ENCODE measurements at regions not wholly inside any gene's neighbourhood (a gene's known extent, or its start where the extent isn't known, plus 50 kb on each side); places are given as distances from the start of the nearest gene placed in this dataset.
A peak's percentile ranks its signal among the peaks of the same experiment; 100 is the strongest.

DNA sequence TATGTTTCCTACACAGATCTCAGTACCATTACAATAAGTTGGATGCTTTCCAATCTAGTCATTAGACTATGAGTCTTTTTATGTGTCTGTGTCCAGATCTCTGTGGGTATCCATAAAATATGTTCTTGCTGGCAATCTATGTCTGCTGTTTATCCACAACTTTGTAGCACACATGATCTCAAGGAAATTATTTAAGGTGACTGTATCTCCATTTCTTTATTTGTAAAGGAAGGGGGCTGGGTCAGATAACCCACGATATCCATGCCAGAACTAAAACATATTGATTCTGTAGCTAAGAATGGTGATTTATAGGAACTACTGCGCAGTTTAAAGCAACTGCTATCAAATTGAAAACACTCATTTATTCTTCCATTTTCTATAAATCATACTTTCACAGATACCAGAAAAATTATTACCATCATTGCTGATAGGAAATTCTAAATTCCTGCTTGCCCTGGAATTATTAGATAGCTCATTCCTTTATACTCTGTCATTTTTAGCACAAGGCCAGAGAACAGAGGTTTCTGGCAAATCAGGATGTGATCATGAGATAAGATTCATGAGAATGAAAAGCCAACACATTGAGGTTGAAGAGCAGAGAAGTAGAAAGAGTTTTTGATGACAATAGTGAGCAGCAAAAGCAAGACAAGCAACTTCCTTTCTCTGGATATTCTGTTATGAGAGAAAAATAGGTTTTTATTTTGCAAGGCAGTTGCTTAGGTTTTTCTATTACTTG lies 851.4 kb upstream of the CITED2 start:
- WGBS (ENCODE audit: insufficient coverage), result no CpG with 5 or more reads among the region's 2 CpGs
- no peaks in the 10 kb centered on the region for H3K27me3 ChIP-seq (ENCODE audit: control insufficient read depth, insufficient read depth, low read length)
- H3K36me3 ChIP-seq (ENCODE audit: control insufficient read depth, insufficient read depth, low read length), result no peaks in the 10 kb centered on the region
- no peak overlapping the region for H3K27ac ChIP-seq (ENCODE audit: low read length)
- no peaks in the 10 kb centered on the region for H3K4me1 ChIP-seq (ENCODE audit: control insufficient read depth, insufficient read depth, low read length)
- no peak overlapping the region for H3K4me3 ChIP-seq (ENCODE audit: low read length)
- no peak for DNase-seq
- no peaks in the 10 kb centered on the region for H3K9me3 ChIP-seq (replicated peaks; ENCODE audit: control insufficient read depth, low read depth, low read length)

DNA sequence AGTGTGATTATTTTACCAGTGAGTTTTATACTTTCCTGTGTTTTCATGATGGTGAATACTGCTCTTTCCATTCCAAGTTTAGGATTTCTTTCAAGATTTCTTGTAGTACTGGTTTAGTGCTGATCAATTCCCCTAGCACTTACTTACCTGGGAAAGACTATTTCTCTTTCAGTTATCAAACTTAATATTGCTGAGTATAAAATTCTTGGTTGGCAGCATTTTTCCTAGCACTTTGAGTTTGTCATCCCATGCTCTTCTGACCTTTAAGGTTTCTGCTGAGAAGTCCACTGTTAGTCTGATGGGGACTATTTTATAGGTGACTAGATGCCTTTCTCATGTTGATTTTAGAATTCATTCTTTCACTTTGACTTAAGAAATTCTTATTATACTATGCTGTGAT lies 842.8 kb upstream of the CITED2 start:
- H3K27me3 ChIP-seq (ENCODE audit: control insufficient read depth, insufficient read depth, low read length), result no peaks in the 10 kb centered on the region
- no peak overlapping the region for H3K4me3 ChIP-seq (ENCODE audit: low read length)
- no peaks in the 10 kb centered on the region for H3K4me1 ChIP-seq (ENCODE audit: control insufficient read depth, insufficient read depth, low read length)
- DNase-seq, result no peak
- H3K36me3 ChIP-seq (ENCODE audit: control insufficient read depth, insufficient read depth, low read length), result no peaks in the 10 kb centered on the region
- H3K27ac ChIP-seq (ENCODE audit: low read length), result no peak overlapping the region
- H3K9me3 ChIP-seq (replicated peaks; ENCODE audit: control insufficient read depth, low read depth, low read length), result peaks cover 18% of the 10 kb centered on the region

DNA sequence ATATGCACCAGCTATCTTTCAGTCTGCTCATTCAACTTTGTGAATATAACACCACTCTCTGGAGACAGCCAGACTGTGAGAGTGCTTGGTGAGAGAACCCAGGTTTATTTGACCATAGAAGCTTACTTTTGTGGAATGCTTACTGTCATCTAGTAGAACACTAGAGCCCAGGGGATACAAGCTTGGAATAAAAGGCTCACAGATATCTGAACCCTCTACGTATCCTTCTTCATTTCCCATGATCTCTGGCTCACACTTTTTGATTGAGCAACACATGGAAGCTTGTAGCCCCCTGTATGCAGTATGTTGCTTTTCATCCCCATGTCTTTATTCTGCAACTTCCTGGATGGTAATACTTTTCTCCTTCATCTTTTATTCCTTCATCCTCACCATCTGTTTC lies 835.3 kb upstream of the CITED2 start:
- 60% methylated on average over 1 of the region's 1 CpG for WGBS (ENCODE audit: insufficient coverage)
- no peak for DNase-seq
- no peaks in the 10 kb centered on the region for H3K4me1 ChIP-seq (ENCODE audit: control insufficient read depth, insufficient read depth, low read length)

GRCh38 chr6:140208286-140208685 lies 833.8 kb upstream of the CITED2 start:
- Histone ChIP-seq H3K4me1 (ENCODE audit: control insufficient read depth, insufficient read depth, low read length) (no peaks in the 10 kb centered on the region), H3K36me3 (ENCODE audit: control insufficient read depth, insufficient read depth, low read length) (no peaks in the 10 kb centered on the region), H3K9me3 (replicated peaks; ENCODE audit: control insufficient read depth, low read depth, low read length) (no peaks in the 10 kb centered on the region), H3K27me3 (ENCODE audit: control insufficient read depth, insufficient read depth, low read length) (no peaks in the 10 kb centered on the region), H3K27ac (ENCODE audit: low read length) (no peak overlapping the region), H3K4me3 (ENCODE audit: low read length) (no peak overlapping the region)
- DNase-seq, result peak; percentile 54
- WGBS (ENCODE audit: insufficient coverage), result no CpG with 5 or more reads among the region's 5 CpGs

More for the DNA sequence above, 835.3 kb upstream of the CITED2 start:
- Histone ChIP-seq H3K4me3 (ENCODE audit: low read length) (no peak overlapping the region), H3K27me3 (ENCODE audit: control insufficient read depth, insufficient read depth, low read length) (no peaks in the 10 kb centered on the region), H3K36me3 (ENCODE audit: control insufficient read depth, insufficient read depth, low read length) (no peaks in the 10 kb centered on the region), H3K27ac (ENCODE audit: low read length) (no peak overlapping the region), H3K9me3 (replicated peaks; ENCODE audit: control insufficient read depth, low read depth, low read length) (no peaks in the 10 kb centered on the region)

DNA sequence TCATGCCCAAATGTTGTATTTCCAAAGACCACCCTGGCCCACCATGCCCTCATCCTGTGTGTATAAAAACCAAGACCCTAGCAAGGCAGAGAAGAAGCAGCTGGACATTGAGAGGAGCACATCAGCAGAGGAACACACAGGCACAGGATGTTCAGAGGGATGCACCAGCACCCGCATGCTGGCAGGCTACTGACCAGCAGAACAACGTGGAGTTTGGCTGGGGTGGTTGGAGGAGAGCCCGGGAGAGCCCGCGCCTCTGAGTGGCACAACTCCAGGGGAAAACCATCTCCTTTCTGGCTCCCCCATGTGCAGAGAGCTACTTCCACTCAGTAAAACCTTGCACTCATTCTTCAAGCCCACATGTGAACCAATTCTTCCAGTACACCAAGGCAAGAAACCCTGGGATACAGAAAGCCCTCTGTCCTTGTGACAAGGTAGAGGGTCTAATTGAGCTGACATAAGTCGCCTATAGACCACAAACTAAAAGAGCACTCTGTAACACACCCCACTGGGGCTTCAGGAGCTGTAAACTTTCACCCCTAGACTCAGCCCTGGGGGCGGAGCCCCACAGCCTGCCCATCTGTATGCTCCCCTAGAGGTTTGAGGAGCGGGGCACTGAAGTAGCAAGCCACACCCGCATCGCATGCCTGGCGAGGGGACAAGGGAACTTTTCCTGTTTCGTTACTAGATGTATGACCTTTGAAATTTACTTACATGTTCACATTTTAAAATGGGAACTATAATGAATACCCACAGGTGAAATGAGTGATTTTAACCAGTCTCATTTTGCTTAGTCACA lies 831.5 kb upstream of the CITED2 start:
- H3K36me3 ChIP-seq (ENCODE audit: control insufficient read depth, insufficient read depth, low read length), result no peaks in the 10 kb centered on the region
- no peaks in the 10 kb centered on the region for H3K9me3 ChIP-seq (replicated peaks; ENCODE audit: control insufficient read depth, low read depth, low read length)
- no peak overlapping the region for H3K4me3 ChIP-seq (ENCODE audit: low read length)
- H3K27me3 ChIP-seq (ENCODE audit: control insufficient read depth, insufficient read depth, low read length), result no peaks in the 10 kb centered on the region
- DNase-seq, result no peak
- 100% methylated on average over 1 of the region's 12 CpGs for WGBS (ENCODE audit: insufficient coverage)
- H3K4me1 ChIP-seq (ENCODE audit: control insufficient read depth, insufficient read depth, low read length), result no peaks in the 10 kb centered on the region
- no peak overlapping the region for H3K27ac ChIP-seq (ENCODE audit: low read length)

GRCh38 chr6:140204154-140204553 lies 829.7 kb upstream of the CITED2 start:
- Histone ChIP-seq H3K4me3 (ENCODE audit: low read length) (no peak overlapping the region), H3K4me1 (ENCODE audit: control insufficient read depth, insufficient read depth, low read length) (no peaks in the 10 kb centered on the region), H3K27ac (ENCODE audit: low read length) (peak overlapping the region; percentile 8), H3K9me3 (replicated peaks; ENCODE audit: control insufficient read depth, low read depth, low read length) (no peaks in the 10 kb centered on the region), H3K27me3 (ENCODE audit: control insufficient read depth, insufficient read depth, low read length) (no peaks in the 10 kb centered on the region), H3K36me3 (ENCODE audit: control insufficient read depth, insufficient read depth, low read length) (no peaks in the 10 kb centered on the region)
- DNase-seq, result no peak

GRCh38 chr6:140203661-140204147 lies 829.3 kb upstream of the CITED2 start:
- peak; percentile 93 for DNase-seq
- WGBS (ENCODE audit: insufficient coverage), result no CpG with 5 or more reads among the region's 2 CpGs
- Histone ChIP-seq H3K4me3 (ENCODE audit: low read length) (no peak overlapping the region), H3K27me3 (ENCODE audit: control insufficient read depth, insufficient read depth, low read length) (no peaks in the 10 kb centered on the region), H3K4me1 (ENCODE audit: control insufficient read depth, insufficient read depth, low read length) (no peaks in the 10 kb centered on the region), H3K27ac (ENCODE audit: low read length) (peak overlapping the region; percentile 72), H3K36me3 (ENCODE audit: control insufficient read depth, insufficient read depth, low read length) (no peaks in the 10 kb centered on the region), H3K9me3 (replicated peaks; ENCODE audit: control insufficient read depth, low read depth, low read length) (no peaks in the 10 kb centered on the region)

DNA sequence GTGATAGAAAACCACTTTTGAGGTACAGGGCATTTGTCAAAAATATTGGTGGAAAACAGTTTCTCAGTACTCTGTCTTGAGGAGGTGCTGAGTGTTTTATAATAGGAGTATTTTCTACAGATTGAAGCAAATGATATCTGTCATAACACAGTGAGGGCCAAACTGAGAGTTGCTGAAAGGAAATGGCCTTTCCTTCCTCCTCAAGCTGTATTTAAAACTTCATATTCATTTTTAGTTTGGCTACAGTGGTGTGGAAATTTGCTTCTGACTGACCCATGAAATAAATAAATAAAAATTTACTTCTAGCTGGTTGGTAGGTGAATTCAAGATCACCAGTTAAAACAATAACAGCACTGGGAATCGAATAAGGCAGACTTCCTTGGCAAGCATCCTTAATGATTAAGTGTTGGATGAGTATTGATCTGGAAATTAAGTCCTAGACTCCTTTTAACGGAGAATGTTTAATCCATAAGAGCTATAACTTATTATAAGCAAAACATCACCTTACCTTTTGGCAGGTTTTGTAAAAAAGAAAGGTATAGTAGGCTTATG lies 828.6 kb upstream of the CITED2 start:
- H3K4me1 ChIP-seq (ENCODE audit: control insufficient read depth, insufficient read depth, low read length), result no peaks in the 10 kb centered on the region
- H3K9me3 ChIP-seq (replicated peaks; ENCODE audit: control insufficient read depth, low read depth, low read length), result no peaks in the 10 kb centered on the region
- no peak overlapping the region for H3K4me3 ChIP-seq (ENCODE audit: low read length)
- H3K27ac ChIP-seq (ENCODE audit: low read length), result peak overlapping the region; percentile 72
- H3K27me3 ChIP-seq (ENCODE audit: control insufficient read depth, insufficient read depth, low read length), result no peaks in the 10 kb centered on the region
- H3K36me3 ChIP-seq (ENCODE audit: control insufficient read depth, insufficient read depth, low read length), result no peaks in the 10 kb centered on the region
- DNase-seq, result peak; percentile 72
- no CpG with 5 or more reads among the region's 2 CpGs for WGBS (ENCODE audit: insufficient coverage)

GRCh38 chr6:140201787-140202458 lies 827.5 kb upstream of the CITED2 start:
- H3K9me3 ChIP-seq (replicated peaks; ENCODE audit: control insufficient read depth, low read depth, low read length), result no peaks in the 10 kb centered on the region
- H3K36me3 ChIP-seq (ENCODE audit: control insufficient read depth, insufficient read depth, low read length), result no peaks in the 10 kb centered on the region
- H3K27ac ChIP-seq (ENCODE audit: low read length), result no peak overlapping the region
- no peaks in the 10 kb centered on the region for H3K27me3 ChIP-seq (ENCODE audit: control insufficient read depth, insufficient read depth, low read length)
- no peak overlapping the region for H3K4me3 ChIP-seq (ENCODE audit: low read length)
- no peak for DNase-seq
- no peaks in the 10 kb centered on the region for H3K4me1 ChIP-seq (ENCODE audit: control insufficient read depth, insufficient read depth, low read length)
- WGBS (ENCODE audit: insufficient coverage), result no CpG with 5 or more reads among the region's 1 CpG

DNA sequence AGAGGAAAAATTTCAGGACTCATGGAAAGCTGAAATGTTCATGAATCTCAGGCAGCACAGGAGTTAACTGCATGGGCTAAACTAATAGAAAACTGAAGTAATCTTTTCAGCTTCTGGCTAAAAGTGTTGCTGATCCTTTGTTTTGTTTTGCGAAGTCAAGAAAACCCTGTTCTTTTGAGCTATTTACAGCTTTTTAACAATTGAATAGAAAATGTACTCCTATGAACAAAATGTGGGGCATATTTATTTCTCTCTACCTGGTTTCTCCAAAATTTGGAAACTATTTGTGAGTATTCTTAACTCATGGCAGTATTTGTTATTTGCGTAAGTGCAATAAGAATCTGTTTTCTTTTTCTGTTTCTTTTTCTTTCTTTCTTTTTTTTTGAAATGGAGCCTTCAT lies 818.8 kb upstream of the CITED2 start:
- no peak for DNase-seq

More for the DNA sequence above, 818.8 kb upstream of the CITED2 start:
- H3K4me3 ChIP-seq (ENCODE audit: low read length), result no peak overlapping the region
- WGBS (ENCODE audit: insufficient coverage), result no CpG with 5 or more reads among the region's 2 CpGs
- no peak overlapping the region for H3K27ac ChIP-seq (ENCODE audit: low read length)
- no peaks in the 10 kb centered on the region for H3K27me3 ChIP-seq (ENCODE audit: control insufficient read depth, insufficient read depth, low read length)
- H3K36me3 ChIP-seq (ENCODE audit: control insufficient read depth, insufficient read depth, low read length), result no peaks in the 10 kb centered on the region
- H3K9me3 ChIP-seq (replicated peaks; ENCODE audit: control insufficient read depth, low read depth, low read length), result peaks cover 29% of the 10 kb centered on the region
- H3K4me1 ChIP-seq (ENCODE audit: control insufficient read depth, insufficient read depth, low read length), result no peaks in the 10 kb centered on the region

Data from muscle of leg (tissue), 3 donors.